H7 (cell line): ENCODE measurements at regions not wholly inside any gene's neighbourhood (a gene's known extent, or its start where the extent isn't known, plus 50 kb on each side); places are given as distances from the start of the nearest gene placed in this dataset.

Experiments used
- DNase-seq: peaks from one replicate; pipeline ENCODE4 v3.0.0; 2012
- H3K27me3 ChIP-seq: 2 replicates; pipeline ENCODE4 v1.6.0; 2011; ENCODE audit warnings: mild to moderate bottlenecking, low read length; ENCODE audit not compliant: control insufficient read depth, insufficient read depth
- H3K36me3 ChIP-seq: replicated peaks from 2 replicates; pipeline ENCODE4 v1.5.1; 2011; ENCODE audit warnings: low read length; ENCODE audit not compliant: control insufficient read depth, insufficient read depth
- H3K4me3 ChIP-seq: 2 replicates; pipeline ENCODE4 v1.5.1; 2011; ENCODE audit warnings: low read depth, mild to moderate bottlenecking, control low read depth, low read length, moderate library complexity; ENCODE audit not compliant: insufficient read depth

DNA sequence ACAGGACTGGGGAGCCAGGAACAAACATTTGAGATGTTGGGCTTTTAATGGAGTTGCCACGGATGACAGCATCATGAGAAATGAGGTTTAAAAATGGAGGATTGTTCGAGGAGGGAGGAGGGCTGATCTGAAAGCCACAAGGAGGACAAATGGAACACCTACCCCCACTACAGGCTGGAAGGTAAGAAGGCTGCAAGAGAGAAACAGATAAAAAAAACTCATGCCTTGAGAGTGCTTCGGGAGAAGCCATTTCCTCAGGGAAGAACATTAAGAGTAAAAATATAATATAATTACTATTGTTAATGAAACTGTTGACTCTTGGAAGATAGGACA lies 119.5 kb upstream of the MAP9 start:
- no peaks in the 10 kb centered on the region for H3K36me3 ChIP-seq
- DNase-seq = peak; percentile 7
- no peak overlapping the region for H3K4me3 ChIP-seq
- H3K27me3 ChIP-seq = no peaks in the 10 kb centered on the region

DNA sequence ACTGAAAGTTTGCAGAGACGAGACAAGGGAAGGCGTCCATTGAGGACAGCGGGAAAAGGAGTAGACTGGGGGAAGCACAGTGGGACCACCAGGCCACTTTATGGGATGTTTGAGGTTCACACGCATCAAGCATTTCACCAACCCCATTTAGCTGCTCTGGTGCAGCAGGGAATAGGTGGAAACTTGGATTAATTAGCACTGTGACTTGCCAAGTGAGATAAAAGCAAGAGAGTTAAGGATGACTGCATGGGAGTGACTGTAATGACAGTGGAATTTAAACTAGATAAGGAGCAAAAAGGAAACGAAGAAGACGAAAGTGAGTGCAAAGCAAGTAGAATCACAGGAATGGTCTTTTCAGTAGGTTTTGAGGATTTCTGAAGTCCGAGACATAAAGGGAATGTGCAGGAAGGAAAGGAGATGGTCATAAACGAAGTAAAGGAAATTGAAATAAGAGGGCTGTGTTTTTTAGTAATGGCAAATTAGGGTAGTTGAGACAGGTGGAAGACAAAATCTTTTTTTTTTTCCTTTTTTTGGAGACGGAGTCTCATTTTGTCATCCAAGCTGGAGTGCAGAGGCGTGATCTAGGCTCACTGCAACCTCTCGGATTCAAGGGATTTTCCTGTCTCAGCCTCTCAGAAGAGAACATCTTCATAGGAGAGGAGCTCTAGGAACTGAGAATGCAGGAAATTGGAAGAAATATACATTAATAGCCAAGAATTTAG lies 119.0 kb upstream of the MAP9 start:
- Histone ChIP-seq H3K36me3 (no peaks in the 10 kb centered on the region), H3K4me3 (no peak overlapping the region), H3K27me3 (no peaks in the 10 kb centered on the region)
- DNase-seq = no peak

GRCh38 chr4:155494037-155494718 lies 117.4 kb upstream of the MAP9 start:
- DNase-seq = no peak
- H3K4me3 ChIP-seq = no peak overlapping the region
- H3K36me3 ChIP-seq = no peaks in the 10 kb centered on the region
- H3K27me3 ChIP-seq = no peaks in the 10 kb centered on the region; the same call in 1 of the 2 replicates

- no peaks in the 10 kb centered on the region for H3K36me3 ChIP-seq
- DNase-seq = no peak
- no peaks in the 10 kb centered on the region; the same call in 1 of the 2 replicates for H3K27me3 ChIP-seq
- no peak overlapping the region for H3K4me3 ChIP-seq
Observed at GRCh38 chr4:155491336-155492120, 114.8 kb upstream of the MAP9 start.

DNA sequence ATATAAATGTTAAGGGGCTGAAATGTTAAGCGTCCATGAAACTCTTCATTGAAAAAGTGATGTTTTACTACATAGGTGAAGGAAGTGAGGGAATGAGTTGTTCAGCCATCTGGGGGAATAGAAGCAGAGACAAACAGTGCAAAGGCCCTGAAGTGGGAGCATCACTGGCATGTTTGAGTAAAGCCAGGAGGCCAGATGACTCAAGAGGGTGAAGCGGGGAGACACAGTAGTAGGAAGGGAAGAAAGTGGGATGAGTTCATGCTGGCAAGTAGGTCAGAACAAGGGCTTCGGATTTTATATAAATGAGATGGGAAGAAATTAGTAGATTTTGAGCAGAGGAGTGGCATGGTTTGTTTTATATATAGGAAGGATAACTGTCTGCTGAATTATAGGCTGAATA lies 112.5 kb upstream of the MAP9 start:
- H3K4me3 ChIP-seq = no peak overlapping the region
- H3K27me3 ChIP-seq = no peaks in the 10 kb centered on the region; the same call in 1 of the 2 replicates
- no peaks in the 10 kb centered on the region for H3K36me3 ChIP-seq
- no peak for DNase-seq

- Histone ChIP-seq H3K27me3 (no peaks in the 10 kb centered on the region; the same call in 1 of the 2 replicates), H3K4me3 (no peak overlapping the region), H3K36me3 (no peaks in the 10 kb centered on the region)
- no peak for DNase-seq
Observed at GRCh38 chr4:155488691-155489090, 111.9 kb upstream of the MAP9 start.

DNA sequence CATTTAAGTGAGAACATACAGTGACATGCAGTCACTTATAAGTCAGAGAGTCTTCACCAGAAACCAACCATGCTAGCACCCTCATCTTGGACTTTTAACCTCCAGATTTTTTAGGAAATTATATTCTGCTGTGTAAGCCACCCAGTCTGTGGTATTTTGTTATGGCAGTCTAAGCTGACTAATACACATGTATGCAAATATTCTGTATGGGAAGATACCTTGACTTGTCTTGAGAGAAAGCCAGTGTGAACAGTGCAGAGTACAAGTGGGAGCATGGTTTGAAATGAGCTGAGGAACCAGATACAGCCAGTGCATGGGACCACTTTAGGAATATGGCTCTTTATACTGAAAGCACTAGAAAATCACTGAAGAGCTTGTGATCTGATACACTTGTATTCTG lies 110.4 kb upstream of the MAP9 start:
- DNase-seq = no peak
- no peak overlapping the region for H3K4me3 ChIP-seq
- no peaks in the 10 kb centered on the region; the same call in 1 of the 2 replicates for H3K27me3 ChIP-seq
- no peaks in the 10 kb centered on the region for H3K36me3 ChIP-seq

DNA sequence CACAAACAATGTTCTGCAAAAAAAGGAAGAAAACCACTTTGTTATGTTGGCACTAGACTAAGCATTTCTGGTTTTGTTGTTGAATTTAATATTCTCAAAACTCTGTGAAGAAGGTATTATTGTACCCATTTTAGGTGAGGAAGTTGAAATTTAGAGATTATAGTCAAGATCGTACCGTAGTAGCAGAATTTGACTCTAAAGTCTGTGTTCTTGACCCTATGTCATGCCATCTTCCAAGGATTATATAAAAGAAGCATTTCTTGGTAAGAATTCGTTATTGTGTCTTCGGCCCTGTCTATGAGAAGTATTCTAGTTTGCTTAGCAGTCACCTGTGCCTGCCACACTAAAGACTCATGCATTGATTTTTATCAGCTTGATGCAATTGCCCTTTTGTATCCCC lies 104.4 kb upstream of the MAP9 start:
- no peak overlapping the region for H3K4me3 ChIP-seq
- H3K27me3 ChIP-seq = peaks cover 1% of the 10 kb centered on the region; the same call in 1 of the 2 replicates
- no peak for DNase-seq

GRCh38 chr4:155479835-155480234 lies 103.1 kb upstream of the MAP9 start:
- H3K4me3 ChIP-seq = no peak overlapping the region
- H3K27me3 ChIP-seq = peaks cover 1% of the 10 kb centered on the region; the same call in 1 of the 2 replicates
- DNase-seq = no peak
- H3K36me3 ChIP-seq = no peaks in the 10 kb centered on the region

More for the DNA sequence above, 104.4 kb upstream of the MAP9 start:
- H3K36me3 ChIP-seq = no peaks in the 10 kb centered on the region

DNA sequence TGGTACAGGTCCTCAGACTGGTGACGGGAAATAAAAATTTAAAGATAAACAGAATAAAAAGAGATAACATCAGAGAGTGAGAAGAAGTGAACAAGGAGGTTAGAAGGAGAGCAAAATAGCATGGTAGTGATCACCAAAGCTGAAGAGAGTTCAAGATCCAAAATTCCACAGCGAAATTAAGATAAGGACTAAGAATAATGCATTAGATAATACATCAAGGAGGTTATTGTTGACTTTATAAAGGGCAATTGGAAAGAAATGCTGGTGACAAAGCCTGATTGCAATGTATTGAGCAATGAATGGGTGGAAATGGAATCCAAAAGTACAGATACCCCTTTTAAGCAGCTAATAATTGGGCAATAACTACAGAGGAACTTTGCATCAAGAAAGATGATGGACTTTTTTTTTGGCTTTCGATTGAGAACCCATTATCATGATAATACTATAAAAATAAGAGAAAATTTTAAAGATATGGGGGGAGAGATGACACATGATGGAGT lies 101.6 kb upstream of the MAP9 start:
- Histone ChIP-seq H3K36me3 (no peaks in the 10 kb centered on the region), H3K27me3 (peaks cover 1% of the 10 kb centered on the region; the same call in 1 of the 2 replicates)
- no peak for DNase-seq

DNA sequence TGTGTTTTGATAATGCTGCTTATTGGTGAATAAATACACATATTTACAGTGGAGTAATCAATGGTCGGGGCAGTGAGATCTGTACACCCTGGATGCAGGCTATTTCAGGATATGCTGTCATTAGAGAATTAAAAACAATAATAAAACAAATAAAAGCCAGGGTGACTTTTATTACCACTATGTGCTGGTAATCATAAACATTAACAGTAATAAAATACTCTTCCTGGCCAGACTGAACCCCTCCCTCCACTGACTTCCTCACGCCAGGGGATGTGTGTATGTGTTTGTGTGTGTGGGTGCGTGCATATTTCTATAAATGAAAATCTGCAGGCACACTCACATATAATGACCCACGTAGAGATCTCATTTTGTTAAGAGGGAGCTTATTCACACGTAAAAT lies 98.0 kb upstream of the MAP9 start:
- peaks cover 1% of the 10 kb centered on the region; the same call in 1 of the 2 replicates for H3K27me3 ChIP-seq
- DNase-seq = no peak
- H3K36me3 ChIP-seq = no peaks in the 10 kb centered on the region
- no peak overlapping the region for H3K4me3 ChIP-seq

More for the DNA sequence above, 101.6 kb upstream of the MAP9 start:
- no peak overlapping the region for H3K4me3 ChIP-seq

DNA sequence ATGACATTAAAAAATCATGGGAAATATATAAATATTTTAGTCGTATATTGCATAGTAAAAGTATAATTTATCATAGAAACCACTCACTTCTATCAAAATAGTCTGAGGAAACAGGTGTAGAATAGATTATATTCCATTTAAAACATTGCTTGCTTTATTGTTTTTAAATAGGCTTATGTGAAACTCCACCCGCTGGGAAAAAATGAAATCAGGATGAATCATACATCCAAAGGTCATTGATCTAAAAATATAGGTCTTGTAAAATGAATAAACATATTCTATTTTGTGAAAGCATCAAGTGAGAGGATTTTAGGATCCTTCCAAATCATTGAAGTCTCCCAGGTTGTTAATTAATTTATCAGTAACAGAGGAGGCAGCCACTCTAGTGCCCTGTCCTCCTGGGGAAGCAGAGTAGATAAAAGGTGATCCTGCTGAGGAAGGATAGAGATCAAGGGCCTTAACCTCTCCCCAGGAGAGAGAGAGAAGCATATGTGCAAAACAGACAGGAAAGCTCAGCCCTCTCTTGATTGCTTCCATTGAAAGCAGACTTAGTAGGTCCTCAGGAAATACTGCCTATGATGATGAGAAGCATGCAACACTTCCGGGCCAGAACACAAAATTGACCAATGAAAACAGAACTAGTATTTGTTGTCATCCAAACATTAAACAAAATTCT lies 96.8 kb upstream of the MAP9 start:
- Histone ChIP-seq H3K27me3 (no peaks in the 10 kb centered on the region; the same call in 1 of the 2 replicates), H3K4me3 (no peak overlapping the region), H3K36me3 (no peaks in the 10 kb centered on the region)
- DNase-seq = no peak

- DNase-seq = no peak
- Histone ChIP-seq H3K4me3 (no peak overlapping the region), H3K36me3 (no peaks in the 10 kb centered on the region), H3K27me3 (no peaks in the 10 kb centered on the region; the same call in 1 of the 2 replicates)
Observed at GRCh38 chr4:155468282-155468681, 91.5 kb upstream of the MAP9 start.

DNA sequence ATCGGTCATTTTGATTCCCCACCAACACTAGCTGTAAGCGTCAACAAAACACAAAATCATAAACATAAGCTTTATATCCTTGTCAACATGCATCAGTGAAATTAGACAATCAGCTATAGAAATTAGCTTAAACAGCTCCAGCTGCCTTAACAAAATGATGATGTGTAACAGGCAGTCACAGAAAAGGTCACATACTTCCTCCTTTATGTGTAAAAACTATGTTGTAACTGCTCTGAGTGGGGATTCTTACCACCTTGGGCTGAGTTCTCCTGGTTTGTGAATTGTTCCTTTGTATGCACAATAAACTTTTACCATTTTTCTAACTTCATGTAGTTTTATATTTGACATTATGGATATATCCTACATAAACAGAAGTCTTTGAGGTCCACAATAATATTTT lies 73.9 kb upstream of the MAP9 start:
- DNase-seq = no peak
- H3K27me3 ChIP-seq = no peaks in the 10 kb centered on the region; the same call in 1 of the 2 replicates
- H3K4me3 ChIP-seq = no peak overlapping the region
- H3K36me3 ChIP-seq = no peaks in the 10 kb centered on the region
